Fibroblast of the conjunctiva (primary cell): ENCODE measurements at regions not wholly inside any gene's neighbourhood (a gene's known extent, or its start where the extent isn't known, plus 50 kb on each side); places are given as distances from the start of the nearest gene placed in this dataset.

ENCODE experiments used
- DNase-seq: peaks from one replicate; pipeline ENCODE4 v3.0.0-alpha.2; 2010; ENCODE audit warnings: low read depth

DNA sequence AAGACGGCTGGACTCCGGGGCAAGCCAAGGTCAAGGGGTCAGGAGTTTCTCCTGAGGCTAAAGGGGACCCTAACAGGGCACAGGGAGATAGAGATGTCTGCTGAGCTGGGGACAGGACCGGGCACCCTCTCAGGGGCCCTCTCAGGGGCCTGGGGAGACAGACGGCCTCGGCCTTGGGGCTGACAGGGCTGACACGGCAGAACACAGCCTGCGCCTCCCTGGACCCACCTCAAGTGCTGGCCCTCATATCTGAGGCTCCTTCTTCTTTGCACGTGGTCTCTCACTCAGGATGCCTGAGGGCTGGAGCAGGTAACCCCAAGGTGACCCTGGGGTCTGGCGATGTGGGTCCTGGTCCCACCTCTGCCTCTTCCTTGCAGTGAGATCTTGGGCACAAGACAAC, 186.9 kb upstream of the TNRC6C start:
- no peak for DNase-seq

DNA sequence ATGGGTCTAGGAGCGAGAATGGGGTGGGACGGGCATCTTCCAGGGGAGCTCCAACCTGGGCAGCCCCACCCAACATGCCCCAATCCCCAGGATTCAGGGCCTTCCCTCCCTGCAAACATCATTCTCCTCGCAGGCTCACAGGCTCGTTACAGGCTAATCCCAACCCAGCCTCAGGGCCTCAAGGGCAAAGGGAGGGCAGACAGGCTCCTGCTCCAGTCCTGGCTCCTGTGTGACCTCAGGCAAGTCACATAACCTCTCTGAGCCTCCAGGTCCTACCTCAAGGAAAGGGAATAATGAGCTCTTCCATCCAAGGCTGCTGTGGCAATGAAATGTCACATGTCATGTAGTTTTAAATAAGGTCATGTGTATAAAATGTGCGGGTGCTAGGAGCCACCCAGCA, 186.5 kb upstream of the TNRC6C start:
- DNase-seq: no peak

DNA sequence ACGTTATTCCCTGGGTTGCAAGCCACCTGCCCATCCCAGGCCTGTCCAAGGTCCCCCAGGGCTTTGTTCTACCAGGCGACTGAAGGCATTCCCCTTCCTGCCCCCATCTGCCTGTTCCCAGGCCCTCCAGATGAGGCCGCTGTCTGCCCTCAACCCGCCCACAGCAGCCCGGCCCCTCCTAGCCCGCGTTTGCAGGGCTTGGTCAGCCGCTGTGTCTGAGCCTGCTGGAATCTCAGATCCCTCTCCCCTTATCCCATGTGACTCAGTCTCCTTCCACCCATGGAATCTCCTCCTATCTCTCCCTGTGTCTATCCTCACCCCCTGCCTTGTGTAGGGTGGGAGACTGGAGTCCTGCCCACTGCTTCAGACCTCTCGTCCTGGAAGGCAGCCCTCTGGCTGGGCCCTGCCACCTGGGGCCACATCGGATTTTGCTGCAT, 186.0 kb upstream of the TNRC6C start:
- DNase-seq: no peak

DNA sequence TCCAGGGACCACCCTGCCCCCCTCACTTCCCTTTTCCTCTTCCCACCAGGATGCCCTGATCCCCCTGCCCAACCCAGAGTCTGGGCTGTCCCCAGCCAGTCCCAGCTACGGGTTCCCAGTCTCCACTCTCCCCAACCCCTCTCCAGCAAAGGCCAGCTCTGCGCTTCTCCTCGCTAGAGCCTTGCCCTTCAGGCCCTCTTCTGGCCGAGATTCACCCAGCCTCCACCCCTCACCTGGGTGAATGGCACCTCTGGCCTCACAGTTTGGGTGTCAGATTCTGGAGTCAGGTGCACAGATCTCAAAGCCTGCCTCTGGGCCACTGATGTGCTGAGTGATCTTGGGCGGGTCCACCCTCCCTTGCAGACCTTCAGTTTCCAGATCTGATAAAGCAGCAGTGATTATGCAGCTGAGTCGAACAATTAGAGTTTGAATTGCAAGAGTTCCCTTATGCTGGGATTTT, 185.6 kb upstream of the TNRC6C start:
- no peak for DNase-seq

DNA sequence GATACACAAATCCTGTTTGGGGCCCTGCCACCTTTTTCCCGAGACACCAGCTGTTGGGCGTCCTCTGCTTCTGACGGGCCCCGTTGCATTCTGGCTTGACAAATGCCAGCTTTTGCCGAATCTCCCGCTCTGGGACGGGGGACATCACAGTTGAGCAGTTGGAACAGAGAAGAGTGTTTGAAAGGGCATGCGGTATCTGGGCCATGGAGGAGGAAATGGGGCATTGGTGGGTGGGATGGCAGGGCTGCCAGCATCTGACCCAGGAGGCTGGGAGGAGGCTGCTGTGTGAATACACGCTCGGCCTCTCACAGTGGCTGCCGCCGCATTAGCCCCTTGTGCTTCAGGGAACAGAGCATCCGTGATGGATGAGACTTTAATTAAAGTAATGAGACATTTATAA, 184.3 kb upstream of the TNRC6C start:
- DNase-seq: no peak

DNA sequence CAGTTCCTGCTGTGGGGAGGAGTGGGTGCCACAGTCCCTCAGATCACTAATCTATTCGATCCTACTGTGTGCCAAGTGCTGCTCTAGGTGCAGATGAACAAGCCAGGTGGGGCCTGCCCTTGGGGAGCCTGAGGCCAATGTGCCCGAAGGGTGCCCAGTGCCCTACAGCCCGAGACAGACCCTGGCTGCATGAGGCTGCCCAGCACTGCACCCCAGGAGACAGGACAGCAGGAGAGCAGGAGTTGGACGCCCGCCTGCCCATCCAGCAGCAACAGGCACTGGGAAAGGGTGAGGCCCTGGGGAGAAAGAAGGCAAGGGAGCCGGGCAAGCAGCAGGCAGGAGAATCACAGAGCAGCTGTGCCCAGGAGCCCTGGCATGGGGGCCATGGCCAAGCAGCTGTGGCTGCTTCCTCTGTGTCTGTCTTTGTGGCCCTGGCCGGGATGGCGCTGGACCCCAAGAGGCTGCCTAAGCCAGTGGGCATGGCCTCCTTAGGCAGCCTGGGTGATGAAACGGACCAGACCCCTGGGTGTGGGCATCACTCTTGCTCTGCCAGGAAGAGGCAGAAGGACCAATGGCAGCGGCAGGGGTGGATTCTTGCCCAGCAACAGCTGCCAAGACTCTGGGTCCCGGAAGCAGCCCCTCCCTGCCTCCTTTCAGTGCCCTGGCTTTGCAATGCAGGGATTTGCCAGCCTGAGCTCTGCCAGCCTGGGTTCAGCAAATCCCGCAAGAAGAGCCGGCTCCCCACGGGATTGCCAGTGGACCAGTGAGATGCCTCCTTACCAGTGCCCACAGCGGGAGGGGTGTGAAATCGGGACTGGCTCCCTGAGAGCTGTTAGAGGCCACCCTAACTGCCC, 179.6 kb upstream of the TNRC6C start:
- DNase-seq: no peak

DNA sequence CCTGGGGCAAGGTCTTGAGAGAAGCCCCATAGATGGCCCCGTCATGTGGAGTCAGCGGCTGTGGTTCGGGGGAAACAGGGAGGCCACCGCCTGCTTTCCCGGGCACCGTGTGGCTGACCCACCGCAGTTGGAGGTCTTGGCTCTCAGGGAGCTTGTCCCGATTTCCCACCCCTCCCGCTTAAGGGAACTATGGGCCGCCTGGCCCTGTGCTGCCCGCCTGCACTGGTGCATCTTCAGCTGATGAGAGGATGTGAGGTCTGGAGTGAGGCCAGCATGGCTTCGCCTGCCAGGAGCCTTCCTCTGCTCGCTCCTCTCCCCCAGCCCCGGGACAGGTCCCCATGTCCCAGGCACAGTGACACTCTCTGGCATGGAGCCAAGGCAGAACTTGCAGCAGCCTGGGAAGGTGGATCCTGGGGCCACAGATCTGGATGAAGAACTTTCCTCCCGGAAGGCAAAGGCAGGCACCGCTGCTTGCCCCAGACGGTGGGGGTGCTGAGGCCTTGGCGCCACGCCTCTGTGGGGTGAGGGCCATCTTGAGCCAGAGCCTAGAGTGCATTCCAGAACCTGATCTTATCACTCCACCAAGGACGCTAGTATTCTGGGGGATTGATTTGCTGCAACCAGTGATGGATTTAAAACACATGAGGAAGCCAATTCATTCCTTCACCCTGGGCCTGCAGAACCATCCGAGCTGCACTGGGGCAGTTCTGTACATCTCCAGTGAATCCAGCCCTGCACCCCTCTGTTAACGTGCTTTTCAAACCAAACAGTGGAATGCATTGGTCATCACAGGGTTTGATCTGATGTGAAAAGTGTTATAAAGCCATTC, 178.6 kb upstream of the TNRC6C start:
- DNase-seq: no peak

DNA sequence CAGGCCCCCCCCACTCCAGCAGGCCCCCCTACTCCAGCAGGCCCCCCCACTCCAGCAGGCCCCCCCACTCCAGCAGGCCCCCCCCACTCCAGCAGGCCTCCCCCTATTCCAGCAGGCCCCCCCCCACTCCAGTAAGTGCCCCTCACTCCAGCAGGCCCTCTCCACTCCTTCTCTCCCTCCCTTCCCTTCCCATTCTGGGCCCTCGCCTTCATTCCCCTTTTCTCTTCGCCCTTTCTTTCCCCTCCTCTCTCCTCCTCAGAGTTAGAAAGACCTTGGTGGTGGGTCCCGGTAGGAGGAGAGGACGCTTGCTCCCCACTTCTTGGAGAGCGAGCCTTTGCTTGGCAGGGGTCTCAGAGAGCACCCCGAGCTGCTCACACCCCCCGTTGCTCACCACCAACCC, 177.0 kb upstream of the TNRC6C start:
- no peak for DNase-seq

DNA sequence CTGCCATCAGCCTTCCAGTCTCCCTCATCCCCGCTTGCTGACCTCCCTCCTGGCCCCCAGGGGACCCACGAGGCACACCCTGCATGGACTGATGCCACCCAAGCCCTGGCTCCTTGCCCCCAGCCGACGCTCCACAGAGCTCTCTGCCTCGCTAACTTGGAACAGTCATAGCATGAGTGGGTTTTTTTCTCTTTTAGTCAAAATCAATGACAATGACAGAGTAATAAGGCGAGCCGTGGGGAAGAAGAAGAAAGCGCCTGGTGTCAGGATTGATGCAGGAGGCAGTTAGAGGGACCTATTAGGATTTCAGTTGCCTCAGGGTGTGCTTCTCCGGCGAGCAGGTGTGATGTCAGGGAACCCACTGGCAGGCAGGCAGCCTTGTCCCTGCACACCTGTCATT, 176.3 kb upstream of the TNRC6C start:
- no peak for DNase-seq

DNA sequence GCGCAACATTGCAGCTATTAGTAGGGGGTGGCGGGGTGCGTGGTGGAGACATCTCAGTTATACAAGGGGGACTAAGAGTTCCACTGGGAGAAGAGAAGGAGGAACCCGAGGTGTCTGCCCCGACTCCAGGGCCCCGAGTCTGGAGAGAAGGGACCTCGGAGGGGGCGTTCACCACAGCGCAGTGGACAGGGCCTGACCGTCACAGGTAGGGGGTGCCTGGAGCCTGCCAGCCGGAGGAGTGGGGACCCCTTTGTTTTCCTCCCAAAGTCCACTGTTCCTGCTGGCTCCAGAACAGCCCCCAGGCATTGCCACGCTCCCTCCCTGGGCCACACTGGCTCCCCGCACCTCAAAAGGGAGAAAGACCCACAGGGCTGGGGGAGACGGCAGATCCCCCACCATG, 175.9 kb upstream of the TNRC6C start:
- no peak for DNase-seq

DNA sequence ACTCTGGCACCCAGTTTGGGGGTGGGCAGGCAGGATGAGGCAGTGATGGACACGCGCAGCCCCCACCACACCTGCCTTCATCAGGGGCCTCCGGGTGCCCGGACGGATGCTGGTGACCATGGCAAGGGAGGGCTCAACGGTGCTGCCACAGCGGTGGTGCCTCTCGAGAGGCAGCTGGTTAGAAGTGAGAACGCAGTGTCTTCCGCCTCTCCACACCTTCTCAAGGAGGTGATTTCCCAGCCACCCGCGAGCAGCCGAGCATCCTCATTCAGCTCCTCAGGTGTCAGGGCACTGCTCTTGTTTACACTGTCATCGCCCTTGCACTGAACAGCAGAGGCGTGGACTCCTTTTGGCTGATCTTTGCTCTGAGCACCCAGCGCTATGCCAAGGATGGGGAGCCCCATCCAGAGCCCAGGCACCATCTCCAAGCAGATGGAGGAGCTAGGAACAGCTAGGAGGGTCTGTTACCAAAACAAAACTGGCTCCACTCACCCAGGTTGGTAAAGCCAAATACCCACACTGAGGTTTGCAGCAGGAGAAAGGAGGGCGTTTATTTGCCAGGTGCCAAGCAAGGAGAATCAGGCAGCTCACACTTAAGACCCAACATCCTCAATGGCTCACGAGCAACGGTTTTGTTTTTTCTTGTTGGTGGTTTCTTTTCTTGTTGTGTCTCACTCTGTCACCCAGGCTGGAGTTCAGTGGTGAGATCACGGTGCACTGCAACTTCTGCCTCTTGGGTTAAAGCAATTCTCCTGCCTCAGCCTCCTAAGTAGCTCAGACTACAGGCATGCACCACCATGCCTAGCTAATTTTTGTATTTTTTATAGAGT, 174.3 kb upstream of the TNRC6C start:
- no peak for DNase-seq

DNA sequence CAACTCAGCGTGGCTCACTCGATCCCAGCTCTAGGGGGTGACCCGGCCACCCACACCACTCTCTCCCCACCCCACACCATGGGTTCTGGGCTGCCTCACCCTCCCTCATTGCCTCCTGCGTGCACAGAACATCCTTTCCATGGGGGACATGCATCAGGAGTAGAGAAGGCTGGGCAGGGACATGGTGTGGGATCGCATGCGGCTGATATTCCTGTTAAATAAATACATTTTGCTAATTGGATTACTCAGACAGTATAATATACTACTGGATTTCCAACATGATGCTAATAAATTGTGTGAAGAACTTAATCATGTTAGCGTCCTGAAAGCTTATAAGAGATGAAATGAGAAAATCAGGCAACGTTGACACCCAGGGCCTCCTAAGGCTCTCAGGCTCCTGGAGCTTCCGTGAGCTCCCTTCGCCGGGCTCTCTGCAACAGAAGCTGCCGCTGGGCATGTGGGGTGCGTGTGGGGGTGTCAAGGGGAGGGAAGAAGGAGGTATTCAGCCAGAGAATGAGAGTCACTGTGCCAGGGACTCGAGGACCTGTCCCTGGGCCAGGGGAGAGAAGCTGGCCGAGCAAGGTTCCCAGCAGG, 173.1 kb upstream of the TNRC6C start:
- DNase-seq: no peak

DNA sequence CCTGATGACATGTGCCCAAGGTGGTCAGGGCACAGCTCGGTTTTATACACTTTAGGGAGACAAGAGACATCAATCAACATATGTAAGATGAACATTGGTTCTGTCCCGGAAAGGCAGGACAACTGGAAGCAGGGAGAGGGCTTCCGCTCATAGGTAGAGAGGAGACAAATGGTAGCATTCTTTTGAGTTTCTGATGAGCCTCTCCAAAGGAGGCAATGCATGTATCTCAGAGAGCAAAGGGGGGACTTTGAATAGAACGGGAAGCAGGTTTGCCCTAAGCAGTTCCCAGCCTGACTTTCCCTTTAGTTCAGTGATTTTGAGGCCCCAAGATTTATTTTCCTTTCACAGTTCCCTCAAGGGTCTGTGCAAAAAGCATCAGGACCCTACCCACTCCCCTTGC, 172.4 kb upstream of the TNRC6C start:
- no peak for DNase-seq

DNA sequence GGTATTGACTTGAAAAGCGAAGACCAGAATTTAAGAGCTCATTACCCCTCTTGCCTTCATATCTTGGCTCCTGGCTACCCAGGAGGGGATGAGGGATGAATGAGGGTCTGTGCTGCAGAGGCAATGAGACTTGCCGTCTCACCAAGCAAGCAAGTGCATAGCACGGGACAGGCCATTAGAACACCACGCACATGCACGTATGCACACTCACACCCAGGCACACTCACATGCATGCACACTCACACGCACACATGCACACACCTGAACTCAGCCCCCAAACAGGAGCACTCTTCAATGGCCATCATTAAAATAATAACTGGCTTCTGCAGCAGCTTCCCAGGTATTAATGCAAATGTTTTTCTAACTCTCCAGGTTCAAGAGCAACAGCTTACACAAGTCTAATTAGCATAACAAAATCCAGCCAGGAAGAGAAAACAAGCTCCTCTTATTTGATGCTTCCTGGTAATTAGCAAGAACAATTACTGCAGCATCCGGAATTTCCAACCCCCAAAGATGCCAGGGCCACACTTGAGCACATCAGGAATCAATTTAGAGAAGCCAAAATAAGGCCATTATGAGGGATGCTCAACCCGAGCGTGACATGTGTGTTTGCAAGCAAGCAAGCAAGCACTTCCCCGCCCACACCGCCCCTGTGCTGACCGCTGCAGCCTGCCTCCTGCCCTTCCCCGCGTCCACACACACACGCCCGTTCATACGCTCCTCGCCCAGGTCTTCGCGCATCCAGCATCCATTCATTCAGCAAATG, 171.6 kb upstream of the TNRC6C start:
- DNase-seq: no peak

DNA sequence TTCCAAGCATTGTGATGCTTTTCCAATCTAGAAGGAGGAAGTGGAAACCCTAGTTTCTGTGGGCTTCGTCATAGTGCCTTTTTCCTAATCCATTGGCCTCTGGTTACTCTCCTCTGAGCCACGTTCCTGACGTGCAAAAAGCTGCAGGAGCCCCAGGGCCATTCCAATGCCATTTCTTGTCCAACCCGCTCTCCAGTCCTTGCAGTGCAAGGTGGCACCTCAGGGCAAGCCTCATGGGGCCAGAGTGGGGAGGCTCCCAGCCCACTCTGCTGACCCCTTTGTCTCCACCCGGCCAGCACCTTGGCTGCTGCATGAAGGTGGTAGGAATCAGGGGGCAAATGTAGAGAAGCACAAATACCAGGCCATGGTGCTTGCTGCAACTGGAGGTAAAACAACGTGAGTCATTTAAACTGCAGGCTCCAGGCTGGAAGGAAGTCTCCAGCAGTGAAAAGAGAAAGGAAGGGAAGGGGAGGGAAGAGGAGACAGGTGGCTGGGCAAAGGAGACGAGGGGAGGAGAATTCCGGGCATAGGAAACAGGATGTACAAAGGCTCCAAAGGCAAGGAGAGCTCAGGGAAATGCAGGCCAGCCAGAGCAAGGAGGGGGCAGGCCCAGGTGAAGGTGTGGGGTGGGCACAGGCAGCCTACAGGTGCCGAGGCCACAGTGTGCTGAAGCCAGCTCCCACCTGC, 168.2 kb upstream of the TNRC6C start:
- no peak for DNase-seq

DNA sequence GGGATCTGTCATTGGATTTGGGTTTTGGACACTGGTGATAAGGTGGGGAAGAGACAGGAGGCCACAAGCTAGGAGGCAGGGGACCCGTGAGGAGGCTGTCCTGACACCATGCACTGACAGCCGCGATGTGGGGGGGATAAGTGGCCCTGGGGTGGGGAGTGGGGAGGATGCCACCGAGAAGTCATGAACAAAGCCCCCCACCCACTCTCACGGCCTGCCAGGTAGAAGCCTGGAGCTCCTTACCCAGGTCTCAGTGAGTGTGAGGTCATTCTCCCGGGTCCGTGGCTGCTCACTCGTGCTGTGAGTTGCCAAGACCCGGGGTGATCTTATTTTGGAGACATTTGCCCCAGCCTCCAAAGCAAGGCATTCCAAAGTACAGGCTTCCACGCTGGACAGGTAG, 165.9 kb upstream of the TNRC6C start:
- DNase-seq: no peak

DNA sequence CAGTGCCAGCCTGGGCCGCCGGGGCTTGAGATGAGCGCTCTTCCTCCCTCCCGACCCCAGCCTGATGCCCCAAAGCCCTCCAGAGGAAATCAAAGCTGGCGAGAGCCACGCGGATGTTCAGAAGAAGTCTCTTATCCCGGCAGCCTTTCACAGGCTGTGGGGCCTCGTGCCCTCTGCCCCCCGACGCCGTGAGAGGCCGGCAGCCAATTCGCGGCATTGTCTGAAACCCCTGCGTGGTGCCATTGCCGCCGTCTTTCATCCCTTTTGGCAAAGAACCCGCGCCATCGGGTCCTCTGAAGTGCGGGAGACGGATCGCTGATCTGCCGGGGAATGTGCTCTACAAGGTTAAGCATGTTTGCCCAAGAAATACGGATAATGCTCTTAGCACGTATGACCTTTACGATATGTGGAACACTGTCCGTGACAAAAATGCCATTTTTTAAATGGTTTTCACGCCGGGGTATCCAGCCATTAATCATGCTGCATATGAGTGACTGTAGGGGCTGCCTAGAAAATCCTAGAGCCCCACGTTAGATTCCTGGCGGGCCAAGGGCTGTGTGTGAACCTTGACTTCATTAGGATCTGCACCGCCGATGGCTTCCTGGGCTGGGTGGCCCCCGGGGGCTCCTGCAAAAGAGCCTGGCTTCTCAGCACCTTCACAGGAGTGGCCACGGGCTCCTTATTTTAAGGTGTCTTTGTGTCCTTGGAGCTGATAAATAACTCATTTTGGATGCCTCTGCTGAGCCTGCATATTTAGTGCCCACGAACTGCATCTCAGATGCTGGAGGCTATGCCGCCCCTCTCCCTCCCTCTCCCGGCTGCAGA, 165.1 kb upstream of the TNRC6C start:
- no peak for DNase-seq

DNA sequence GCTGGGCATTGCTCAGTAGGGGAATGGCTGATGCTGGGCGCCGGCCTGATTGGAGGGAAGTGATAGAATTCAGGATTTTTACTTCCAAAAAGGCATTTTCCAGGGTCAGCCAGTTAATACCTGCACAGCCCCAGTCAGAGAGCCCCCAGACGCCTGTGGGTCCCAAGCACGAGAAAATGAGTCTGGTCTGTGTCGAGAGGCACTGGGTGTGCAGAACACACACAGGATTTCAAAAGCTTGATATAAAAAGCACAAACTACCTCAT, 164.6 kb upstream of the TNRC6C start:
- no peak for DNase-seq

DNA sequence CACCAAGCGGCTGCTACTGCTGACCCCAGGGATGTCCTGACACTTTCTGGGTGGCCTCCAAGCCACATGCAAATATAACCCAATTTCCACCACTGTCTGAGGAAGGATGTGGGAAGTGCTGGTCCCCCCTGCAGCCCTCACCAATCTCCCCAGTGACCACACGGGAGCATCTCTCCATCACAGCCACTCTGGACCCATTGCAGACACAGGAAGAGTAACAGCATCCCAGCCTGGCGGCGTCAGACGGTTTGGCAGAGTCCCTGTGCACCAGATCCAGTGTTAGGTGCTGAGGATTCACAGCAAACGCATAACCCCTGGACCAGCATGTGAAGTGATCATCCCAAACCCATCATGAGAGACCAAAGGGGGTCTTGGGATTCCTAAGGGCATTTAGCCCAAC, 163.7 kb upstream of the TNRC6C start:
- DNase-seq: no peak

DNA sequence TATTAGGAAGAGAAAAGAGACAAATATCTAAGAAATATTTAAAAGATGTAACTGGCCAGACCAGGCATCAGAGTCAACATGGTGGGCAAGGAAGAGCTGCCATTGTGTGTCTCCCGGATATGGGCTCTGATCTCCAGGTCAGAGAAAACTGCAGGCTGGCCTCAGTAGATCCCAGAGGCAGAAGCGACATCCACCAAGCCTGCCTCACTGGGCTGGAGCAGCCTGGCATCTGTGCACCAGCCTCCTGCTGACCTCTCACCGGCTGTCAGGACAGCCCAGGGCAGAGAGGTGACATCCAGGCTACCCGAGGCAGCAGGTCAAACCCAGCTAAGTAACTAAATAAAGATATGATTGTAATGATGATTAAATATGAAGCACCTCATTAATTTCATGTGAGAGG, 162.8 kb upstream of the TNRC6C start:
- DNase-seq: no peak
